Neuronal stem cell (in vitro differentiated cells): ENCODE measurements at regions not wholly inside any gene's neighbourhood (a gene's known extent, or its start where the extent isn't known, plus 50 kb on each side); places are given as distances from the start of the nearest gene placed in this dataset.

Experiments
- DNase-seq: peaks from one replicate; pipeline ENCODE4 v3.0.0-alpha.2; 2013; ENCODE audit warnings: low spot score
- H2AFZ ChIP-seq: one replicate; pipeline ENCODE4 v1.6.1; 2013; ENCODE audit warnings: mild to moderate bottlenecking, low read length, inconsistent platforms
- H2AK5ac ChIP-seq: 2 replicates; pipeline ENCODE4 v1.6.1; 2013; ENCODE audit warnings: low read depth, mild to moderate bottlenecking, inconsistent platforms, low read length, moderate library complexity, mixed read lengths
- H2BK120ac ChIP-seq: 2 replicates; pipeline ENCODE4 v1.6.1; 2013; ENCODE audit warnings: low read depth, mild to moderate bottlenecking, inconsistent platforms, low read length, moderate library complexity, mixed read lengths
- H2BK12ac ChIP-seq: one replicate; pipeline ENCODE4 v1.6.1; 2013; ENCODE audit warnings: low read length, inconsistent platforms
- H2BK15ac ChIP-seq: 2 replicates; pipeline ENCODE4 v1.6.1; 2013; ENCODE audit warnings: mild to moderate bottlenecking, low read length, inconsistent platforms, mixed read lengths
- H2BK5ac ChIP-seq: one replicate; pipeline ENCODE4 v1.6.1; 2013; ENCODE audit warnings: inconsistent platforms, mild to moderate bottlenecking, low read length, moderate library complexity
- H3K14ac ChIP-seq: one replicate; pipeline ENCODE4 v1.6.1; 2013; ENCODE audit warnings: low read length, inconsistent platforms
- H3K18ac ChIP-seq: 2 replicates; pipeline ENCODE4 v1.6.1; 2013; ENCODE audit warnings: low read length, inconsistent platforms
- H3K23ac ChIP-seq: 2 replicates; pipeline ENCODE4 v1.6.1; 2013; ENCODE audit warnings: low read depth, mild to moderate bottlenecking, mixed read lengths, low read length, inconsistent platforms; ENCODE audit not compliant: poor library complexity
- H3K27ac ChIP-seq: replicated peaks from 3 replicates; pipeline ENCODE4 v1.5.1; 2013; ENCODE audit warnings: low read length, inconsistent platforms
- H3K27me3 ChIP-seq, 3 experiments: 2 replicates each; pipeline ENCODE4 v1.6.1; 2013; ENCODE audit warnings: low read length in 3 of 3, mild to moderate bottlenecking in 2 of 3, inconsistent platforms in 1 of 3, low read depth in 1 of 3, mixed read lengths in 1 of 3, moderate library complexity in 1 of 3; ENCODE audit not compliant: control insufficient read depth in 3 of 3, insufficient read depth in 3 of 3
- H3K36me3 ChIP-seq, 2 donors: replicated peaks in 1 of 2; 2 replicates each; pipeline ENCODE4 v1.6.1; 2013; ENCODE audit warnings: low read length in 2 of 2; ENCODE audit not compliant: control insufficient read depth in 2 of 2, insufficient read depth in 2 of 2
- H3K4ac ChIP-seq: 2 replicates; pipeline ENCODE4 v1.6.1; 2013; ENCODE audit warnings: inconsistent platforms, mild to moderate bottlenecking, low read length, moderate library complexity
- H3K4me1 ChIP-seq, 2 donors: 1 replicate in 1 of 2; 2 replicates in 1 of 2; pipeline ENCODE4 v1.6.1; 2013; ENCODE audit warnings: low read length in 2 of 2, low read depth in 1 of 2; ENCODE audit not compliant: control insufficient read depth in 2 of 2, insufficient read depth in 1 of 2
- H3K4me2 ChIP-seq: one replicate; pipeline ENCODE4 v1.6.1; 2013; ENCODE audit warnings: mild to moderate bottlenecking, low read length, inconsistent platforms; ENCODE audit not compliant: insufficient read depth, poor library complexity, severe bottlenecking
- H3K4me3 ChIP-seq, 2 donors: 2 replicates each; pipeline ENCODE4 v1.5.1; 2013; ENCODE audit warnings: low read length in 2 of 2, mild to moderate bottlenecking in 2 of 2, inconsistent platforms in 1 of 2, moderate library complexity in 1 of 2
- H3K79me1 ChIP-seq: one replicate; pipeline ENCODE4 v1.6.1; 2013; ENCODE audit warnings: low read depth, mild to moderate bottlenecking, inconsistent platforms, low read length, moderate library complexity
- H3K9ac ChIP-seq: one replicate; pipeline ENCODE4 v1.6.1; 2013; ENCODE audit warnings: mild to moderate bottlenecking, low read depth, low read length, inconsistent platforms; ENCODE audit not compliant: poor library complexity
- H3K9me3 ChIP-seq, 2 donors: replicated peaks in 1 of 2; 2 replicates each; pipeline versions ENCODE3 to v1.6.1; 2013; ENCODE audit warnings: low read length in 2 of 2, mild to moderate bottlenecking in 2 of 2, inconsistent platforms in 1 of 2, low read depth in 1 of 2, mixed read lengths in 1 of 2, moderate library complexity in 1 of 2; ENCODE audit not compliant: control insufficient read depth in 2 of 2, insufficient read depth in 1 of 2
- H4K8ac ChIP-seq: one replicate; pipeline ENCODE4 v1.6.1; 2013; ENCODE audit warnings: low read depth, mild to moderate bottlenecking, inconsistent platforms, low read length, moderate library complexity
- H4K91ac ChIP-seq: one replicate; pipeline ENCODE4 v1.6.1; 2013; ENCODE audit warnings: low read length, low read depth, mild to moderate bottlenecking, inconsistent platforms; ENCODE audit not compliant: poor library complexity
- WGBS, 2 donors: extraction: QIAGEN DNeasy Blood & Tissue Kit; methylation state at CpG; one replicate each; pipeline ENCODE4 v1.1.7; 2013; ENCODE audit warnings: missing lambda C conversion rate in 2 of 2, mixed read lengths in 1 of 2; ENCODE audit not compliant: insufficient read length in 2 of 2, insufficient replicate concordance in 1 of 2; ENCODE audit errors: extremely low coverage in 2 of 2; 5-methylcytosine and 5-hydroxymethylcytosine counted together

DNA sequence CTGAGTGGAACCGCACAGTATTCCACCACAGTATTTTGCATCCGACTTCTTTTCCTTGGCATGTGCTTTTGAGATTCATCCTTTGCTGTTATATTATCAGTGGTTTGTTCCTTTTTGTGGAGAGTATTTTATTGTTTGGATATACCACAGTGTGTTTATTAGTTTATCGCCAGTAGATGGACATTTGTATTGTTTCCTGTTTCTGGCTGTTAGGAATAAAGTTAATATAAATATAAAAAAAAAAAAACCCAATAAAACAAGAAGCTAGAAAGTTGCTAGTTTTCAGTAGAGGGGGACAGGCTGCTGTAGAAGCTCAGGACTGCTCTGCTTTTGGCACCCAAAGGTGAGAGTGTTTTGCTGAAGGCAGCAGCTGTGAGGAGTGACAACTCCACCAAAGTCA lies 62.0 kb upstream of the EEA1 start:
- Histone ChIP-seq H2BK5ac (no peak overlapping the region), H2AFZ (no peak overlapping the region), H3K18ac (no peak overlapping the region), H3K9ac (no peak overlapping the region), H3K14ac (no peak overlapping the region), H3K36me3 (no peaks in the 10 kb centered on the region), H3K79me1 (no peaks in the 10 kb centered on the region), H3K4me2 (no peak overlapping the region), H3K27me3 (no peaks in the 10 kb centered on the region), H3K9me3 (peaks cover 0 to 6% of the 10 kb centered on the region in 2 donors), H3K4ac (no peak overlapping the region), H3K27ac (no peak overlapping the region), H2BK15ac (no peak overlapping the region), H2AK5ac (no peak overlapping the region), H3K4me3 (no peak overlapping the region), H3K23ac (no peak overlapping the region), H4K91ac (no peak overlapping the region), H3K4me1 (peaks cover 0 to 3% of the 10 kb centered on the region in 2 donors), H2BK12ac (no peak overlapping the region), H4K8ac (no peak overlapping the region), H2BK120ac (no peak overlapping the region)
- WGBS, 2 donors, result no CpG with 5 or more reads among the region's 3 CpGs
- no peak for DNase-seq

GRCh38 chr12:92992041-92992440 lies 62.9 kb upstream of the EEA1 start:
- no peaks in the 10 kb centered on the region for H3K36me3 ChIP-seq
- H3K4me1 ChIP-seq, result peaks cover 0 to 3% of the 10 kb centered on the region in 2 donors
- no peak overlapping the region for H3K9ac ChIP-seq
- no peak overlapping the region for H3K27ac ChIP-seq
- peaks cover 0 to 6% of the 10 kb centered on the region in 2 donors for H3K9me3 ChIP-seq
- H3K14ac ChIP-seq, result no peak overlapping the region
- H3K4ac ChIP-seq, result no peak overlapping the region
- H3K23ac ChIP-seq, result no peak overlapping the region
- no peak overlapping the region for H2BK12ac ChIP-seq
- no peak overlapping the region for H2BK120ac ChIP-seq
- H2BK15ac ChIP-seq, result no peak overlapping the region
- H2AFZ ChIP-seq, result no peak overlapping the region
- H3K4me2 ChIP-seq, result no peak overlapping the region
- no peak overlapping the region for H2AK5ac ChIP-seq
- H4K8ac ChIP-seq, result no peak overlapping the region
- no peak for DNase-seq
- no peak overlapping the region for H3K4me3 ChIP-seq
- H2BK5ac ChIP-seq, result no peak overlapping the region
- H3K18ac ChIP-seq, result no peak overlapping the region
- H3K79me1 ChIP-seq, result no peaks in the 10 kb centered on the region
- no peaks in the 10 kb centered on the region for H3K27me3 ChIP-seq
- no peak overlapping the region for H4K91ac ChIP-seq

GRCh38 chr12:92993259-92993658 lies 64.2 kb upstream of the EEA1 start:
- Histone ChIP-seq H3K4me3 (no peak overlapping the region), H3K4me2 (no peak overlapping the region), H2BK12ac (no peak overlapping the region), H3K4ac (no peak overlapping the region), H3K18ac (no peak overlapping the region), H3K9me3 (peaks cover 0 to 6% of the 10 kb centered on the region in 2 donors), H2BK5ac (no peak overlapping the region), H2BK15ac (no peak overlapping the region), H3K27ac (no peak overlapping the region), H3K36me3 (no peaks in the 10 kb centered on the region), H2BK120ac (no peak overlapping the region), H4K91ac (no peak overlapping the region), H3K4me1 (no peaks in the 10 kb centered on the region), H3K9ac (no peak overlapping the region), H2AFZ (no peak overlapping the region), H3K23ac (no peak overlapping the region), H4K8ac (no peak overlapping the region), H3K27me3 (no peaks in the 10 kb centered on the region), H3K79me1 (no peaks in the 10 kb centered on the region), H2AK5ac (no peak overlapping the region), H3K14ac (no peak overlapping the region)
- DNase-seq, result no peak
- no CpG with 5 or more reads among the region's 1 CpG for WGBS, 2 donors

DNA sequence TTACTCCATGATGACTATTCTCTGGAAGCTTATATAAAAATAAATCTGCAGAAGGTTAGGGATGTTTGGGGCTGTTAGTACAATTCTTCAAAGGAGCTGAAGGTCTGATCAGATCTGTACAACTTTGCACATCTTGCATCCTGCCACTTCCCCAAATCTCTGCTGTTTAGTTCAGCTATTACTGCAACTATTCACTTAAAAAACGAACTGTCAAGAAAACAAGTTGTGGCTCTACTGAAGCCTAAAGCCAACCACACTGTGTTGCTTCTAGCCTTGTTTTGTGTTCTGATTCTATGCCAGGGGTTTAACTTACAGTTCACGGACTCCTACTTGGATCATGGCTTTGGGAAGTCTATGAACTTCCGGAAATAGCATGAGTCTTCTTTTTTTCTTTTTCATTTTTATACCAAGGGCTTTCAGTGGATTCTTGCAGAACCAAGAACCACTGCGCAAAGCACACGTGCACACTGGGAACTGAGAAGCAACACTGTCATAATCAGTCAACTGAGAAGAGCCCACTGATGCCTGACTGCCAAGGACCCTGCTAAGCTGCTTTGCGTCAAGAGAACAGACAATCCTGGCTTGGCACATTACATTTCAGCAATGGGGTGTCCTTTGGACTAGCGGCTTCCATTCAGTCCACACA lies 66.3 kb upstream of the EEA1 start:
- no CpG with 5 or more reads among the region's 7 CpGs for WGBS, 2 donors
- Histone ChIP-seq H2BK12ac (no peak overlapping the region), H3K4ac (no peak overlapping the region), H3K18ac (no peak overlapping the region), H3K4me1 (no peaks in the 10 kb centered on the region), H2BK5ac (no peak overlapping the region), H2AK5ac (no peak overlapping the region), H3K27me3 (no peaks in the 10 kb centered on the region), H3K4me2 (no peak overlapping the region), H2BK120ac (no peak overlapping the region), H2AFZ (no peak overlapping the region), H2BK15ac (no peak overlapping the region), H3K14ac (no peak overlapping the region), H3K79me1 (no peaks in the 10 kb centered on the region), H4K91ac (no peak overlapping the region), H4K8ac (no peak overlapping the region), H3K23ac (no peak overlapping the region), H3K4me3 (no peak overlapping the region), H3K27ac (no peak overlapping the region), H3K9ac (no peak overlapping the region), H3K36me3 (no peaks in the 10 kb centered on the region), H3K9me3 (peaks cover 0 to 6% of the 10 kb centered on the region in 2 donors)
- no peak for DNase-seq
